ENCODE measurements at regions not wholly inside any gene's neighbourhood (a gene's known extent, or its start where the extent isn't known, plus 50 kb on each side); places are given as distances from the start of the nearest gene placed in this dataset.
"Not testable (repeated sequence)": the region's sequence is repeated elsewhere in the genome, so short reads cannot be mapped to it uniquely, and the experiment has no call there.

- DNase-seq: no peak
Observed at GRCh38 chr18:51525453-51526225, 328.2 kb upstream of the MEX3C start.

- no peak for DNase-seq
Observed at GRCh38 chr18:51527826-51528225, 330.3 kb upstream of the MEX3C start.

GRCh38 chr18:51531501-51531900 is 334.0 kb upstream of the MEX3C start:
- DNase-seq: no peak

- DNase-seq: no peak
Observed at GRCh38 chr18:51537487-51537886, 340.0 kb upstream of the MEX3C start.

GRCh38 chr18:51540562-51540961 is 343.1 kb upstream of the MEX3C start:
- no peak for DNase-seq

GRCh38 chr18:51541230-51541629 is 343.7 kb upstream of the MEX3C start:
- no peak for DNase-seq

- no peak for DNase-seq
Observed at GRCh38 chr18:51543658-51544155, 346.2 kb upstream of the MEX3C start.

- DNase-seq: no peak
Observed at GRCh38 chr18:51545446-51545845, 348.0 kb upstream of the MEX3C start.

GRCh38 chr18:51559198-51559901 is 361.9 kb upstream of the MEX3C start:
- DNase-seq: no peak

- no peak for DNase-seq
Observed at GRCh38 chr18:51559902-51560287, 362.4 kb upstream of the MEX3C start.

GRCh38 chr18:51561821-51562220 is 364.3 kb upstream of the MEX3C start:
- DNase-seq: no peak

GRCh38 chr18:51562866-51563265 is 365.4 kb upstream of the MEX3C start:
- no peak for DNase-seq

- DNase-seq: no peak
Observed at GRCh38 chr18:51563396-51563795, 365.9 kb upstream of the MEX3C start.

- DNase-seq: no peak
Observed at GRCh38 chr18:51568151-51568550, 370.7 kb upstream of the MEX3C start.

- no peak for DNase-seq
Observed at GRCh38 chr18:51569153-51569552, 371.7 kb upstream of the MEX3C start.

- no peak for DNase-seq
Observed at GRCh38 chr18:51569561-51569960, 372.1 kb upstream of the MEX3C start.

- not testable (repeated sequence) for DNase-seq
Observed at GRCh38 chr18:51570071-51570470, 372.6 kb upstream of the MEX3C start.

GRCh38 chr18:51573886-51574285 is 376.4 kb upstream of the MEX3C start:
- not testable (repeated sequence) for DNase-seq

- DNase-seq: no peak
Observed at GRCh38 chr18:51575171-51575570, 377.7 kb upstream of the MEX3C start.

- DNase-seq: no peak
Observed at GRCh38 chr18:51578406-51578980, 381.0 kb upstream of the MEX3C start.

- no peak for DNase-seq
Observed at GRCh38 chr18:51580580-51580979, 383.1 kb upstream of the MEX3C start.

GRCh38 chr18:51582551-51582950 is 385.1 kb upstream of the MEX3C start:
- no peak for DNase-seq

GRCh38 chr18:51588616-51589015 is 391.1 kb upstream of the MEX3C start:
- DNase-seq: no peak

- no peak for DNase-seq
Observed at GRCh38 chr18:51593931-51594330, 396.4 kb upstream of the MEX3C start.
